ENCODE measurements at regions not wholly inside any gene's neighbourhood (a gene's known extent, or its start where the extent isn't known, plus 50 kb on each side); places are given as distances from the start of the nearest gene placed in this dataset.
A peak's percentile ranks its signal among the peaks of the same experiment; 100 is the strongest.

DNA sequence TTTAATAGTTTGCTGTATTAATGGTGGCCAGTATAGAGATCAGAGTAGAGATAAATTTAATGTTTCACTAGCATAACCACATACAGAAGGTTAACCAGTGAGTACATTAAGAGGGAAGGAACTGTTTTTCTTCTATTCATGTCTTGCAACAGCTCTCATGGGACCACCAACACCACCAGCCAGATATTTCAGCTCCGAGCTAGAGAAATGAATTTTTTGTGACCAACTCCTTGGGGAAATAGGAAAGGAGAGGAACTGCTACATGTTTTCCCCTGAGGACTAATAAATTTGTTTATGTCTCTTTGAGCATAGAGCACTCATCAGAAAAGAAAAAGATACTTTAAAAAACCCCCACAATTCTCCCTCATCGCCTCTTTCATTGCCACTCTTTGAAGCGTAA is 247.5 kb downstream of the MBNL1 start:
- no peak for DNase-seq (ENCODE audit: low read depth in 1 of 2, low spot score in 1 of 2)
- TF ChIP-seq JUND (IDR thresholded peaks at IDR 0.05; ENCODE audit: low read depth): no peak
- in situ Hi-C loops (cut with HindIII; ENCODE audit: low pct_unique_long_range_greater_than_20kb, low sequenced_read_pairs): no loop called here

DNA sequence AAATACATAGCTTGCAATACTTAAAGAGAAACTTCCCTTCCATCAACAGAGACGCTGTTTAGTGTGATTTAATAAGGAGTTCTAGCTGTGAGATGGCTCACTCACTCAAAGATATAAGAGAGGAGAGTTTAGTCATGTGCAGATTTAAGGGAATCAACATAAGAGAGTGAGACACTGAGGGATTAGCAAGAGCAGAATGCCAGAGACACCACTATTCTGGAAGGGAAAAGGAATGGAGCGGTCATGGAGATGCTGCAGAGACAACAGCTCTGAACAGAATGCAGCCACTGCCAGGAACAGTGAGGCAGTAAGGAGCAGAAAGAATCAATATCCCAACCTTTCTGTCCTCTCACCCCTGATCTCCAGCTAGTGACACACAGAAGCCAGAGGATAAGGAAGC is 248.8 kb downstream of the MBNL1 start:
- in situ Hi-C loops (cut with HindIII; ENCODE audit: low pct_unique_long_range_greater_than_20kb, low sequenced_read_pairs): no loop called here
- TF ChIP-seq JUND (IDR thresholded peaks at IDR 0.05; ENCODE audit: low read depth): no peak
- no peak for DNase-seq (ENCODE audit: low read depth in 1 of 2, low spot score in 1 of 2)

DNA sequence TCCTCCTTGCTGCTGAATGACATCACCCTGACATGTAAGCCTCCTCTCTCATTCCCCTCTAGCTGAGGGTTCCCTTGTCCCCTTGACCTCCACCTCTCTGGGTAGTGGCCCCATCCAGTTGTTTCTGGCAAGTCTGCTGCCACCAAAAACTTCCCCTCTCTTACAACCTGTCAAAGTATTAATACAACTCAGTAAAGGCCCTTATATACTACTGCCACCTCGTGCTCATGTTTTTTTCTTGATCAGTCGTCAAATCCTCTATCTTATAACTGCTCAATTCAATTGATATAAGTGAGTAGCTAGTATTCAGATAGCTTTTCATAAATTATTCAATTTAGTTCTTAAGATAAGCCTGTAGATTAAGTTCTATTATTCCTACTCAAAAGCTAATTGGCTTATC is 249.6 kb downstream of the MBNL1 start:
- no peak for TF ChIP-seq JUND (IDR thresholded peaks at IDR 0.05; ENCODE audit: low read depth)
- no peak for DNase-seq (ENCODE audit: low read depth in 1 of 2, low spot score in 1 of 2)
- in situ Hi-C loops (cut with HindIII; ENCODE audit: low pct_unique_long_range_greater_than_20kb, low sequenced_read_pairs): no loop called here

DNA sequence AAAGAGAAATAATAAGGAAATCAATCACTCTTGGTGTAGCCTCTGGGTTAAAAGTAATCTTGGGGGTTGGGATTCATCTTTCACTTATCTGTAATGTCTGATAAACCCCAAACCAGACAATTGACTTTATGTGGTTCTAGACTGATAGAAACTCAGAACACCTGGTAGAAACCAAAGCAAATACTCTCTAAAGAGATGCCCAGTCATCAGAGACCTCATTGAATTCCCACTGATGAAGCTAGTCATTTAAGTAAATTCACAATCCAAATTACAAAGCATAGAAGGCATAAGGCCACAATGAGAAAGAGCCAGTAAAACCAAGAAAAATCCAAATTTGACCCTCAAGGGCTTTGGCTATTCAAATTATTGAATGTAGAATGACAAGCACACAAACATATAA is 250.6 kb downstream of the MBNL1 start:
- in situ Hi-C loops (cut with HindIII; ENCODE audit: low pct_unique_long_range_greater_than_20kb, low sequenced_read_pairs): no loop called here
- TF ChIP-seq JUND (IDR thresholded peaks at IDR 0.05; ENCODE audit: low read depth): no peak
- no peak for DNase-seq (ENCODE audit: low read depth in 1 of 2, low spot score in 1 of 2)

DNA sequence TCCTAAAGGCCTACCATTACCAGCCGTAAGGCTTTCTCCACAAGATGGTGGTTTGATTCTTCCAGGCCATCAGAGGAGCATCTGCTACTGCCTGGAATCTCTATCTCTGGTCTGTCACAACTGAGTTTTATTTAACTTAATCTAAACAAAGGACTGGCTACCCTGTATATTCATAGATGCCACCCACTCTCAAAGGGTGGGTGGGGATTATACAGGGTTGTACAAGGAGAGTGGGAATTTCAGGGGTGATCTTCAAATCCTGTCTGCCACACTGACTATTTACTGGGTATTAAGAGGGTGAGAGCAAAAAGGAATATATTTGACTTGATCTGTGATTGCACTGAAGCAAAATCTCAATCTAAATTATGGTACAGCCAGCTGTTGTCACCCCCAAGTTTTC is 253.3 kb downstream of the MBNL1 start:
- no peak for TF ChIP-seq JUND (IDR thresholded peaks at IDR 0.05; ENCODE audit: low read depth)
- in situ Hi-C loops (cut with HindIII; ENCODE audit: low pct_unique_long_range_greater_than_20kb, low sequenced_read_pairs): no loop called here
- no peak for DNase-seq (ENCODE audit: low read depth in 1 of 2, low spot score in 1 of 2)

DNA sequence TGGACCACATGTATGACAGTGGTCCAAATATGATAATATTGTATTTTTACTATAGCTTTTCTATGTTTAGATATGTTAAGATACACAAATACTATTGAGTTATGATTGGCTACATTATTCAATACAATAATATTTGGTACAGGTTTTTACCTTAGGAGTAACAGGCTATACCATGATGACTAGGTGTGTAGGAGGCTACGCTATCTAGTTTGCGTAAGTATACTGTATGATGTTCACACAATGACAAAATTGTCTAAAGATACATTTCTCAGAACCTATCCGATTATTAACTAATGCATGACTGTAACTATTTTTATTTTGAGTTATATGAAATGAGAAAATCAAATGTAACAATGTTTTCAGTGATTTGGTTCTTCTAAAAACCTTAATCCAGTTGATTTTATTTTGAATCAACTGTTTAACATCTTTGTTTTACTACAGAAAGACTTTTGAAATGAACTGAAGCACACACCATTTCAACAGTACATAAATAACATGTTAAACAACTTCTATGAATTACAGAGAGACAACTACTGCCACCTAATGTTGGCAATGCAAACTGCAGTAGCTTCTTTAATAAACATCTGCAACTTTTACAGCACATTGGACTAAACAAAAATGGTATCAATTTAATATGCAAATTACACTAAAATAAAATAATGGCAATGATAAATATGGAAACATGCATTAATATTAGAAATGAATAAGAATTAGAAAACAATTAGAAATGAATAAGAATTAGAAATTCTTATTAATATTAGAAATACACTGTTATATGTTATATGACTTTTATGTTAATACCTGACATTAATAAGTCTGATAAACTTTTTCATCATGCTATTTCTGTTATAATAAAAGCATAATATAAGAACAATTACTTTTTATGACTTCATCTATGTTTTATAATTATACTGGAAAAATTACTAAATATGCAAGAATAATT is 255.7 kb downstream of the MBNL1 start:
- in situ Hi-C loops (cut with HindIII; ENCODE audit: low pct_unique_long_range_greater_than_20kb, low sequenced_read_pairs): no loop called here
- no peak for TF ChIP-seq JUND (IDR thresholded peaks at IDR 0.05; ENCODE audit: low read depth)
- peak; percentile 9 to 74 for DNase-seq (ENCODE audit: low read depth in 1 of 2, low spot score in 1 of 2)

DNA sequence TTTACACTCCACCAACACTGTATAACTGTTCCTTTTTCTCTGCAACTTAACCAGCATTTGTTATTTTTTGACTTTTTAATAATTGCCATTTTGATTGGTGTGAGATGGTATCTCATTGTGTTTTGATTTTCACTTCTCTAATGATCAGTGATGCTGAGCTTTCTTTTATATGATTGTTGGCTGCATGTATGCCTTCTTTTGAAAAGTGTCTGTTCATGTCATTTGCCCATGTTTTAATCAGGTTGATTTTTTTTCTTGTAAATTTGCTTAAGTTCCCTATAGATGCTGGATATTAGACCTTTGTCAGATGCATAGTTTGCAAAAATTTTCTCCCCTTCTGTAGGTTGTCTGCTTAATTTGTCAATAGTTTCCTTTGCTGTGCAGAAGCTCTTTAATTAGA is 263.0 kb downstream of the MBNL1 start:
- TF ChIP-seq JUND (IDR thresholded peaks at IDR 0.05; ENCODE audit: low read depth): no peak
- in situ Hi-C loops (cut with HindIII; ENCODE audit: low pct_unique_long_range_greater_than_20kb, low sequenced_read_pairs): no loop called here
- no peak for DNase-seq (ENCODE audit: low read depth in 1 of 2, low spot score in 1 of 2)

DNA sequence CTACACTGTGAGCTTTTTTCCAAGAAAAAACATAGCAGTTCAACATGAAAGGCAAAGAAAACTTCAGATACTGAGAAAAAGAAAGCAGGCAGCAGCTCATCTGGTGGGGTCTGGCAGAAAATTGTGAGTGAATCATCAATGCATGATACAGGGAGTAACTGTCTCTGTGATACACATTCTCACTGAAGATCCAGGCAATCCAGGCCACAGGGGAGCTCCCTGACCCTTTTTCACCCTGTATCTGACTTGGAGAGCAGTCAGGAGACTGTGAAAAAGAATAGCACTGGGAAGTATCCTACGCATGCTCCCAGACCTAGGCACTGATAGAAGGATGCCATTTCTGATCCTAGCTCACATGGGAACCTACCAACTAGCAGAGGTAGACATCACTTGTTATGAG is 269.8 kb downstream of the MBNL1 start:
- in situ Hi-C loops (cut with HindIII; ENCODE audit: low pct_unique_long_range_greater_than_20kb, low sequenced_read_pairs): no loop called here
- no peak for TF ChIP-seq JUND (IDR thresholded peaks at IDR 0.05; ENCODE audit: low read depth)

DNA sequence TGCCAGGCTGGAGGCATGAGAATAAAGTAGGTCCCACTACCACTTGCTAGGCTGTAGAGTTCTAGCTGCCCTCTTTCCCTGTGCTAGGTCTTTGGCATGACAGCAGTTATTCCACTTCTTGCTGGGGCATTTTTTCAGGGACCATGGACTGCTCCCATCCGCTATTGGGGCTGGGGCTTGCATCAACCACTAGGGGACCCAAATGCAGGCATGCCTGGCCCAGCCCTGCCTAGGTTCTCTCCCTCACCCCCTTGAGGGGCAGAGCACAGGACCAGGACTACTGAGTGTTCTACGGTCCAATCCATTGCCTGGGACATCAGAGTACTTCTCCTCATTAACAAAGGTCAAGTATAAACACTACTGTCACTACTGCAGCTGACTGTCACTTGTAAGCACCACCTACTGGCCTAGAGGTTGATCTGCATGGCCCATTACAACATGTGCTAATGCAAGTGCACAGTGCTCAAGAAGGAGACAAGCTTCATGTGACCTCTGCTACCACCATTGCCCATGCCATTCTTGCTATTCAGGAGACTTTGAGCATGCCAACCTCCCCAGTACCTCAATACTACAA is 270.5 kb downstream of the MBNL1 start:
- no peak for TF ChIP-seq JUND (IDR thresholded peaks at IDR 0.05; ENCODE audit: low read depth)
- DNase-seq (ENCODE audit: low read depth in 1 of 2, low spot score in 1 of 2): no peak
- in situ Hi-C loops (cut with HindIII; ENCODE audit: low pct_unique_long_range_greater_than_20kb, low sequenced_read_pairs): no loop called here

More for the DNA sequence above, 269.8 kb downstream of the MBNL1 start:
- no peak for DNase-seq (ENCODE audit: low read depth in 1 of 2, low spot score in 1 of 2)

DNA sequence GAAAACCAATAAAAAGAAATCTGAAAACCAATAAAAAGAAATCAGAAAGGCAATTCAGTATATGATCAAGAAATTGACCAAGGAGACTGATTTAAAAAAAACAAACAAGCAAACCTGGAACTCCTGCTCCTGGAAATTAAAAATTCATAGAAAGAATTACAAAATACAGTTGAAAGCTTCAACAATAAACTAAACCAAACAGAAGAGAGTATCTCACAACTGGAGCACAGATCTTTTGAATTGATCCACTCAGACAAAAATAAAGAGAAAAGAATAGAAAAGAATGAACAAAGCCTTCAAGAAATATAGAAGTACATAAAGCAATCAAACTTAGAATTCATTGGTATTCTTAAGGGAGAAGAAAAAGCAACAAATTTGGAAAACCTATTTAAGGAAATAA is 271.4 kb downstream of the MBNL1 start:
- no peak for DNase-seq (ENCODE audit: low read depth in 1 of 2, low spot score in 1 of 2)
- no peak for TF ChIP-seq JUND (IDR thresholded peaks at IDR 0.05; ENCODE audit: low read depth)
- in situ Hi-C loops (cut with HindIII; ENCODE audit: low pct_unique_long_range_greater_than_20kb, low sequenced_read_pairs): no loop called here

DNA sequence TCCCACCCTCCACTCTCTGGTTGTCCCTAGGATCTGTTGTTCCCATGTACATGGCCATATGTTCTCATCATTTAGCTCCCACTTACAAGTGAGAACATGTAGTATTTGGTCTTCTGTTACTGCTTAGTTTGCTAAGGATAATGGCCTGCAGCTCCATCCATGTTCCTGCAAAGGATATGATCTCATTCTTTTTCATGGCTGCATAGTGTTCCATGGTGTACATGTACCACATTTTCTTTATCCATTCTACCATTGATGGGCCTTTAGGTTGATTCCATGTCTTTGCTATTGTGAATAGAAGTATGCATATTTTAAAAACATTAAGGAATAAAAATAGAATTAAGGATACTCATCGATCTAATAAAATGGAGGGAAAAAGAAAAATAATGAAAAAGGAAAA is 278.4 kb downstream of the MBNL1 start:
- in situ Hi-C loops (cut with HindIII; ENCODE audit: low pct_unique_long_range_greater_than_20kb, low sequenced_read_pairs): no loop called here
- no peak for TF ChIP-seq JUND (IDR thresholded peaks at IDR 0.05; ENCODE audit: low read depth)
- no peak for DNase-seq (ENCODE audit: low read depth in 1 of 2, low spot score in 1 of 2)

DNA sequence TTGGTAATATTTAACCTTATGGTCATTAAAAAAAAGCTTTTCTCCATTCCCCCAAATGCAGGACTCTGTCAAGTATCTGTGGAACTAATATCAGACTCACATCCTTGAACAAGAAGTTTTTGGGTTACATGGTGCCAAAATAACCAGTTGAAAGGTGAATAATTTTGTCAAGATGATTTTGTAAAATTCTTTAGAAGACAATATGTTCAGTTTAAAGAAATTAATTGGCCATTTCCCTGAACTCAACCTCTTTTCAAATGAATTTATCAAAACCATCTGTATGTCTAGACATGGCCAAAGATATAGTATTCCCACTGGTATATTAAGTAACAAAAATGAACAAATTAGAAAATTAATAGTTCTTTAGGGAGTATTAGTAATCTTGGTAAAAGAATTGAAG is 280.5 kb downstream of the MBNL1 start:
- DNase-seq (ENCODE audit: low read depth in 1 of 2, low spot score in 1 of 2): no peak
- in situ Hi-C loops (cut with HindIII; ENCODE audit: low pct_unique_long_range_greater_than_20kb, low sequenced_read_pairs): no loop called here
- no peak for TF ChIP-seq JUND (IDR thresholded peaks at IDR 0.05; ENCODE audit: low read depth)

DNA sequence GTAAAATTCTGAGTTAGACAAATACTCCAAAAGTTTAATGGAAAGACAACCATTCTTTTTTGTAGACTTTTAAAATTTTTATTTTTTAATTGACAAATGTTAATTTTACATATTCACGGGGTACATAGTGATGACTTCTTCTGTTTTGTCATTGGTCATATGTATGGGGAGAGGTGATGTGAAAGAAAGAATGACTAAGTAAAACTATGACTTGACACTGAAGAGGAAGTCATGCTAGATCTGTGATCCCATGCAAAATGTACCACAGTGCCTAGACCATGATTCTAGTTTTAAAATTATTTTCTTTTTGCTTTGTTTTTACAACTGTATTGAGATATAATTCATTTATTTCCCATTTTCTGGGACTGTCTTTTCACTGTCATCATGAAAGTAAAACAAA is 281.6 kb downstream of the MBNL1 start:
- no peak for TF ChIP-seq JUND (IDR thresholded peaks at IDR 0.05; ENCODE audit: low read depth)

More for the DNA sequence above, 281.6 kb downstream of the MBNL1 start:
- no peak for DNase-seq (ENCODE audit: low read depth in 1 of 2, low spot score in 1 of 2)
- in situ Hi-C loops (cut with HindIII; ENCODE audit: low pct_unique_long_range_greater_than_20kb, low sequenced_read_pairs): no loop called here
